Upper lobe of left lung (tissue), 4 donors: ENCODE measurements at regions not wholly inside any gene's neighbourhood (a gene's known extent, or its start where the extent isn't known, plus 50 kb on each side); places are given as distances from the start of the nearest gene placed in this dataset.

Experiments
- EP300 ChIP-seq, 4 donors: sonication (generic); formaldehyde crosslinking; IDR thresholded peaks; one replicate each; pipeline ENCODE4 v1.5.1; 2017; ENCODE audit warnings: antibody characterized with exemption in 4 of 4, control low read depth in 2 of 4
- POLR2A ChIP-seq, 4 donors: fragments of 450-650 bp; IDR thresholded peaks; one replicate each; pipeline ENCODE4 v1.5.1; 2016 to 2017; ENCODE audit warnings: antibody characterized with exemption in 4 of 4, mild to moderate bottlenecking in 2 of 4

DNA sequence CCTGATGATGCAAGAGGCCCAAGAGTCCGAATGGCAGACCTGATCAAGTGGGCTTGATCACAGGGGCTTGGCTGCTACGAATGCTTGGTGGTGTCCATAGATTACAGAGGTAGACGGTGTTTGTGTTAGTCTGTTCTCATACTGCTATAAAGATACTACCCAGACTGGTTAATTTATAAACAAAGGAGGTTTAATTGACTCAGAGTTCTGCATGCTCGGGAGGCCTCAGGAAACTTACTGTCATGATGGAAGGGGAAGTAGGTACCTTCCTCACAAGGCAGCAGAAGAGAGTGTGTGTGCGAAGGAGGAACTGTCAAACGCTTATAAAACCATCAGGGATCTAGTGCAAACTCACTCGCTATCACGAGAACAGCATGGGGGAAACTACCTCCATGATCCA is 268.9 kb upstream of the KLF6 start:
- TF ChIP-seq EP300 (IDR thresholded peaks at IDR 0.05) (no peak), POLR2A (IDR thresholded peaks at IDR 0.05) (no peak)
